Mesenchymal stem cell (in vitro differentiated cells and primary cell): ENCODE measurements at regions not wholly inside any gene's neighbourhood (a gene's known extent, or its start where the extent isn't known, plus 50 kb on each side); places are given as distances from the start of the nearest gene placed in this dataset.
"Not testable (repeated sequence)": the region's sequence is repeated elsewhere in the genome, so short reads cannot be mapped to it uniquely, and the experiment has no call there.

Experiments used
- DNase-seq: peaks from one replicate; pipeline ENCODE4 v3.0.0-alpha.2; 2013
- H2AFZ ChIP-seq: one replicate; pipeline ENCODE4 v1.6.1; 2013; ENCODE audit warnings: low read depth, mild to moderate bottlenecking, control low read depth, inconsistent platforms, low read length, moderate library complexity
- H2AK5ac ChIP-seq: 2 replicates; pipeline ENCODE4 v1.6.1; 2013; ENCODE audit warnings: low read length, moderate library complexity, mild to moderate bottlenecking, inconsistent platforms; ENCODE audit not compliant: severe bottlenecking
- H2BK120ac ChIP-seq: one replicate; pipeline ENCODE4 v1.6.1; 2013; ENCODE audit warnings: low read depth, mild to moderate bottlenecking, inconsistent platforms, low read length, moderate library complexity
- H2BK12ac ChIP-seq, 2 experiments: one replicate each; pipeline ENCODE4 v1.6.1; 2013; ENCODE audit warnings: inconsistent platforms in 2 of 2, low read length in 2 of 2, mild to moderate bottlenecking in 2 of 2, moderate library complexity in 2 of 2, control low read depth in 1 of 2
- H2BK15ac ChIP-seq: one replicate; pipeline ENCODE4 v1.6.1; 2013; ENCODE audit warnings: mild to moderate bottlenecking, low read depth, inconsistent platforms; ENCODE audit not compliant: poor library complexity, severe bottlenecking
- H2BK5ac ChIP-seq: 2 replicates; pipeline ENCODE4 v1.6.1; 2013; ENCODE audit warnings: low read depth, mild to moderate bottlenecking, low read length, control low read depth, inconsistent platforms; ENCODE audit not compliant: poor library complexity, severe bottlenecking
- H3K14ac ChIP-seq, 2 experiments: one replicate each; pipeline ENCODE4 v1.6.1; 2013; ENCODE audit warnings: inconsistent platforms in 2 of 2, low read length in 2 of 2, control low read depth in 1 of 2, mild to moderate bottlenecking in 1 of 2, moderate library complexity in 1 of 2
- H3K18ac ChIP-seq, 2 experiments: one replicate each; pipeline ENCODE4 v1.6.1; 2013; ENCODE audit warnings: inconsistent platforms in 2 of 2, low read length in 2 of 2, control low read depth in 1 of 2, low read depth in 1 of 2, mild to moderate bottlenecking in 1 of 2
- H3K23ac ChIP-seq, 2 experiments: one replicate each; pipeline ENCODE4 v1.6.1; 2013; ENCODE audit warnings: inconsistent platforms in 2 of 2, low read length in 2 of 2, mild to moderate bottlenecking in 2 of 2, moderate library complexity in 2 of 2, control low read depth in 1 of 2
- H3K27ac ChIP-seq: 2 replicates; pipeline ENCODE4 v1.5.1; 2013; ENCODE audit warnings: mild to moderate bottlenecking, moderate library complexity, low read length, control low read depth, inconsistent platforms; ENCODE audit not compliant: poor library complexity, severe bottlenecking
- H3K27me3 ChIP-seq, 2 experiments: 2 replicates each; pipeline versions ENCODE4 v1.6.1 to v1.7.0; 2013; ENCODE audit warnings: low read length in 2 of 2, mild to moderate bottlenecking in 2 of 2, moderate library complexity in 2 of 2, control low read depth in 1 of 2, inconsistent platforms in 1 of 2; ENCODE audit not compliant: control insufficient read depth in 1 of 2, insufficient read depth in 1 of 2
- H3K36me3 ChIP-seq, 2 experiments: 2 replicates each; pipeline versions ENCODE4 v1.6.1 to v1.7.0; 2013; ENCODE audit warnings: low read length in 2 of 2, control low read depth in 1 of 2, inconsistent platforms in 1 of 2, low read depth in 1 of 2, mild to moderate bottlenecking in 1 of 2; ENCODE audit not compliant: insufficient read depth in 2 of 2, control insufficient read depth in 1 of 2
- H3K4ac ChIP-seq, 2 experiments: one replicate each; pipeline ENCODE4 v1.6.1; 2013; ENCODE audit warnings: inconsistent platforms in 2 of 2, low read length in 2 of 2, mild to moderate bottlenecking in 2 of 2, moderate library complexity in 2 of 2, control low read depth in 1 of 2, low read depth in 1 of 2
- H3K4me1 ChIP-seq: 2 replicates; pipeline ENCODE4 v1.6.1; 2013; ENCODE audit warnings: low read depth, low read length, control low read depth; ENCODE audit not compliant: control insufficient read depth, insufficient read depth
- H3K4me2 ChIP-seq: 2 replicates; pipeline ENCODE4 v1.6.1; 2013; ENCODE audit warnings: low read length, mild to moderate bottlenecking, inconsistent platforms; ENCODE audit not compliant: poor library complexity, severe bottlenecking
- H3K4me3 ChIP-seq, 2 experiments: 2 replicates each; pipeline versions ENCODE4 v1.5.1 to v1.7.0; 2013; ENCODE audit warnings: low read length in 2 of 2, mild to moderate bottlenecking in 2 of 2, control low read depth in 1 of 2, low read depth in 1 of 2; ENCODE audit not compliant: insufficient read depth in 1 of 2
- H3K79me1 ChIP-seq: replicated peaks from 2 replicates; pipeline ENCODE4 v1.6.1; 2013; ENCODE audit warnings: mild to moderate bottlenecking, control low read depth, low read length, inconsistent platforms; ENCODE audit not compliant: poor library complexity, severe bottlenecking
- H3K9ac ChIP-seq: 2 replicates; pipeline ENCODE4 v1.7.0; 2013; ENCODE audit warnings: mild to moderate bottlenecking, low read length, moderate library complexity
- H3K9me3 ChIP-seq: 2 replicates; pipeline ENCODE4 v1.7.0; 2013; ENCODE audit warnings: mild to moderate bottlenecking, low read length; ENCODE audit not compliant: control insufficient read depth
- H4K8ac ChIP-seq: one replicate; pipeline ENCODE4 v1.6.1; 2013; ENCODE audit warnings: inconsistent platforms, mild to moderate bottlenecking, low read length, moderate library complexity
- H4K91ac ChIP-seq: one replicate; pipeline ENCODE4 v1.6.1; 2013; ENCODE audit warnings: mild to moderate bottlenecking, low read length, inconsistent platforms
- WGBS: methylation state at CpG from one replicate; pipeline ENCODE4 v1.1.7; 2013; ENCODE audit warnings: mixed read lengths; 5-methylcytosine and 5-hydroxymethylcytosine counted together

DNA sequence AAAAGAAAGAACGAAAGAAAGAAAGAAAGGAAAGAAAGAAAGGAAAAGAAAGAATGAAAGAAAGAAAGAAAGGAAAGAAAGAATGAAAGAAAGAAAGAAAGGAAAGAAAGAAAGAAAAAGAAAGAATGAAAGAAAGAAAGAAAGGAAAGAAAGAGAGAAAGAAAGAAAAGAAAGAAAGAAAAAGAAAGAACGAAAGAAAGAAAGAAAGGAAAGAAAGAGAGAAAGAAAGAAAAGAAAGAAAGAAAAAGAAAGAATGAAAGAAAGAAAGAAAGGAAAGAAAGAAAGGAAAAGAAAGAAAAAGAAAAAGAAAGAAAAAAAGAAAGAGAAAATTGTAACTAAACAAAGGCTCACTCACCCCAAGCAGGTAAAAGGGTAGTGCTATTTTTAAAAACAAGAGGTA lies 160.7 kb upstream of the TRPM3 start:
- H3K4ac ChIP-seq, H3K4me2 ChIP-seq, H3K9ac ChIP-seq, H3K18ac ChIP-seq, H3K23ac ChIP-seq, H2BK120ac ChIP-seq, H2BK15ac ChIP-seq, H2AK5ac ChIP-seq, DNase-seq, H4K91ac ChIP-seq, H3K14ac ChIP-seq, H2BK5ac ChIP-seq, H3K79me1 ChIP-seq, H3K4me3 ChIP-seq, H2BK12ac ChIP-seq, H3K36me3 ChIP-seq, H2AFZ ChIP-seq, H4K8ac ChIP-seq, H3K27ac ChIP-seq, H3K27me3 ChIP-seq, H3K9me3 ChIP-seq, H3K4me1 ChIP-seq: not testable (repeated sequence)
- WGBS: 100% methylated on average over 1 of the region's 2 CpGs

DNA sequence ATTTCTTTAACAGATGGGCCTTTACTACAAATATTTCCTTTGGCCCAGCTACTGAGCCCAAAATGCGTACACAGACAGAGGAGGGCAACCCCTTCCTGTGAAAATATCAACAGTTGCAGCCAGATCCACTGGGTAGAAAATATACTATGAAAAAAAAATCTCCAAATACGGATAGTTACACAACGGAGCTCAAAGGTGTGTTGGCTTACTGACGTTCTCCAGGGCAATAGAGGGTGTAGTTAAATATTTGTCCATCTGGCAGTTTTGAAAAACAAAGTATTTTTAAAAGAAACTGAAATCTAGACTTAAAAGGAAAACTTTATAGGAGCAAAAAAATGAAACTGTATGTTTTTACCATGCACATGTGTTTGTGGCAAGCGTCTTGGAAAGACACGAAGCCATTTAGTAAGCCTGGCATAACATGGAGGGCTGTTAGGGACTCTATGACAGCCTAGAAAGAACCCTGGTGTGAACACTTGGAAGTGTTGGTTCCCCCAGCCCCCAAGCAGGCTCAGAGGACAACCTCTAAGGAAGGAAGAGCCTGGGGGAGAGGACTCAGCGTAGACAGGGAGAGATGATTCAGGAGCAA lies 157.8 kb upstream of the TRPM3 start:
- Histone ChIP-seq H3K27me3 (no peaks in the 10 kb centered on the region), H3K4me3 (no peak overlapping the region), H3K23ac (no peak overlapping the region), H3K9ac (no peak overlapping the region), H3K4me2 (no peak overlapping the region), H4K8ac (no peak overlapping the region), H2BK120ac (no peak overlapping the region), H3K27ac (no peak overlapping the region), H3K79me1 (no peaks in the 10 kb centered on the region), H3K4me1 (no peaks in the 10 kb centered on the region), H3K4ac (no peak overlapping the region), H3K9me3 (no peaks in the 10 kb centered on the region), H4K91ac (no peak overlapping the region), H2BK5ac (no peak overlapping the region), H3K14ac (no peak overlapping the region), H3K36me3 (no peaks in the 10 kb centered on the region), H3K18ac (no peak overlapping the region), H2AK5ac (no peak overlapping the region), H2AFZ (no peak overlapping the region), H2BK12ac (no peak overlapping the region), H2BK15ac (no peak overlapping the region)
- WGBS: 86% methylated on average over 7 of the region's 7 CpGs
- no peak for DNase-seq

DNA sequence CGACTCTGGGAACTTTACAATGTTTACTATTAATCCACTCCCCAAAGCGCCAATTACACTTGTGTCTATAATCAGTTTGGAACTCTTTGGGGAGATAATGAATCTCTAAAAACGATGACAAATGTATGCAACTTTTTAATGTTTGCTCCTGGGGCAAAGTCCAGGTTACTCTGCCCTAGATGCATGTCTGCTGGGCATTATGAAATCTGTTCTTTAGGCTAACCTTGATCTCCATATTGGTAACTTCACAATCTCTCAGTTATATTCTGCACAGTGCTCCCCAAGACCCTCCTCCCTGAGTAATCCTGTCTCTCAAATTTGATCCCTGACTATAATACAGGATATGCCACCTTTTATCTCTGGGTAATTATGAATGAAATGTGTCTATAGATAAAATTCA lies 152.2 kb upstream of the TRPM3 start:
- no peak overlapping the region for H3K9ac ChIP-seq
- no peak overlapping the region for H4K8ac ChIP-seq
- no peaks in the 10 kb centered on the region for H3K79me1 ChIP-seq
- H3K27me3 ChIP-seq: no peaks in the 10 kb centered on the region
- no peak overlapping the region for H3K18ac ChIP-seq
- no peak overlapping the region for H2AK5ac ChIP-seq
- no peak overlapping the region for H3K4me3 ChIP-seq
- H3K9me3 ChIP-seq: no peaks in the 10 kb centered on the region
- no peak overlapping the region for H2BK120ac ChIP-seq
- DNase-seq: no peak
- H3K4me1 ChIP-seq: no peaks in the 10 kb centered on the region
- H3K4ac ChIP-seq: no peak overlapping the region
- WGBS: 43% methylated on average over 1 of the region's 3 CpGs
- H2BK12ac ChIP-seq: no peak overlapping the region
- no peaks in the 10 kb centered on the region for H3K36me3 ChIP-seq
- no peak overlapping the region for H4K91ac ChIP-seq
- H3K27ac ChIP-seq: no peak overlapping the region
- H2BK15ac ChIP-seq: no peak overlapping the region
- no peak overlapping the region for H3K4me2 ChIP-seq
- no peak overlapping the region for H3K23ac ChIP-seq
- no peak overlapping the region for H2BK5ac ChIP-seq
- no peak overlapping the region for H3K14ac ChIP-seq
- no peak overlapping the region for H2AFZ ChIP-seq

DNA sequence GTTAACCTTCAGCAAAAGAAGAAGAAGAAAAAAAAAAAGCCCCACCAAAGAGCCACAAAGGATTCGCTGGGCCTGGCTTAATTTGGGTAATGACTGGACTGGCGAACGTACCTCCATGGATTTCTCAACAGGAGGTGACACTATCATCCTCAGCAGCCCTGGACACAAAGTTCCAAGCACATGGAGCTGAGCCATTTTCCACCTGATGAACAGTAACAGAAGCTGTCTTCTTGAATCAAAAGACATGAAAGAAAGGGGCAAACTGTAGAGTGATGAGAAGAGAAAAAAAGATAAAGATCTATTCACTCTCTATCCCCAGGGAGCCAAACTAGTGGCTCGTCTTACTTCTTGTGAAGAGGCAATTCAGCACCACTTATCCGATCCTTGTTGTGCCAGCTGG lies 150.2 kb upstream of the TRPM3 start:
- DNase-seq: no peak
- Histone ChIP-seq H4K91ac (no peak overlapping the region), H3K27ac (no peak overlapping the region), H3K9ac (no peak overlapping the region), H3K79me1 (no peaks in the 10 kb centered on the region), H2BK5ac (no peak overlapping the region), H3K4me2 (no peak overlapping the region), H2BK12ac (no peak overlapping the region), H3K23ac (no peak overlapping the region), H2BK15ac (no peak overlapping the region), H2AFZ (no peak overlapping the region), H4K8ac (no peak overlapping the region), H3K27me3 (no peaks in the 10 kb centered on the region), H3K14ac (no peak overlapping the region), H3K9me3 (no peaks in the 10 kb centered on the region), H3K36me3 (no peaks in the 10 kb centered on the region), H2BK120ac (no peak overlapping the region), H2AK5ac (no peak overlapping the region), H3K4me3 (no peak overlapping the region), H3K18ac (no peak overlapping the region), H3K4me1 (no peaks in the 10 kb centered on the region), H3K4ac (no peak overlapping the region)
- WGBS: 69% methylated on average over 5 of the region's 5 CpGs
